WTC11 (cell line): ENCODE measurements at regions not wholly inside any gene's neighbourhood (a gene's known extent, or its start where the extent isn't known, plus 50 kb on each side); places are given as distances from the start of the nearest gene placed in this dataset.

Source experiments
- ATAC-seq: fragments of 200-7000 bp; cut with Tn5 transposase; 2 replicates; pipeline ENCODE4 v1.10.0; 2021; ENCODE audit warnings: mild to moderate bottlenecking, moderate library complexity
- CTCF ChIA-PET: fragments of 300-600 bp; sonication (Branson Sonifier 250); formaldehyde crosslinking; loops from one replicate; lab custom pipeline; 2021; ENCODE audit warnings: antibody characterized with exemption; lab: Charles Lee
- POLR2A ChIA-PET: fragments of 350-600 bp; sonication (Branson Sonifier 250); formaldehyde crosslinking; loops from one replicate; lab custom pipeline; 2021; ENCODE audit warnings: antibody characterized with exemption; lab: Charles Lee
- DNase-seq: peaks from one replicate; pipeline ENCODE4 v3.0.0; 2021; ENCODE audit warnings: low spot score
- H3K27ac Mint-ChIP-seq: 2 replicates; pipeline ENCODE4 v1.8.0; 2021; ENCODE audit warnings: mixed read lengths
- H3K27me3 Mint-ChIP-seq: 2 replicates; pipeline ENCODE4 v1.8.0; 2021; ENCODE audit warnings: low read depth, mild to moderate bottlenecking, moderate library complexity, mixed read lengths
- H3K36me3 Mint-ChIP-seq: 2 replicates; pipeline ENCODE4 v1.8.0; 2021; ENCODE audit warnings: mixed read lengths
- H3K4me1 Mint-ChIP-seq: 2 replicates; pipeline ENCODE4 v1.8.0; 2022; ENCODE audit warnings: mixed read lengths
- H3K4me3 Mint-ChIP-seq: 2 replicates; pipeline ENCODE4 v1.8.0; 2021; ENCODE audit warnings: mild to moderate bottlenecking, moderate library complexity, mixed read lengths
- H3K9me3 Mint-ChIP-seq: 2 replicates; pipeline ENCODE4 v1.8.0; 2021; ENCODE audit warnings: mixed read lengths
- ATF1 ChIP-seq: sonication (generic); formaldehyde crosslinking; IDR thresholded peaks from 2 replicates; pipeline ENCODE4 v1.8.1; 2023; ENCODE audit warnings: mild to moderate bottlenecking, moderate library complexity, missing genetic modification reagents
- ELF4 ChIP-seq: sonication (generic); formaldehyde crosslinking; IDR thresholded peaks from 2 replicates; pipeline ENCODE4 v1.8.1; 2022; ENCODE audit warnings: low read depth, mild to moderate bottlenecking, moderate library complexity, missing genetic modification reagents
- FOXP1 ChIP-seq: sonication (generic); formaldehyde crosslinking; IDR thresholded peaks from 2 replicates; pipeline ENCODE4 v1.8.0; 2022; ENCODE audit warnings: missing genetic modification reagents, mild to moderate bottlenecking, moderate library complexity, borderline replicate concordance
- KAT7 ChIP-seq: sonication (generic); formaldehyde crosslinking; IDR thresholded peaks from 2 replicates; pipeline ENCODE4 v1.8.1; 2023; ENCODE audit warnings: missing genetic modification reagents, mild to moderate bottlenecking, borderline replicate concordance
- MXD4 ChIP-seq: fragments of 250-450 bp; sonication (Bioruptor Pico); IDR thresholded peaks from 2 replicates; pipeline ENCODE4 v1.8.0; 2021; ENCODE audit warnings: mild to moderate bottlenecking, moderate library complexity, borderline replicate concordance
- NR2C2 ChIP-seq: sonication (generic); formaldehyde crosslinking; IDR thresholded peaks from 2 replicates; pipeline ENCODE4 v1.8.0; 2022; ENCODE audit warnings: mild to moderate bottlenecking, missing genetic modification reagents
- PRRX2 ChIP-seq: fragments of 250-450 bp; sonication (Bioruptor Pico); IDR thresholded peaks from 2 replicates; pipeline ENCODE4 v1.8.0; 2021; ENCODE audit warnings: mild to moderate bottlenecking
- RELA ChIP-seq: sonication (generic); formaldehyde crosslinking; IDR thresholded peaks from 2 replicates; pipeline ENCODE4 v1.8.1; 2022; ENCODE audit warnings: missing genetic modification reagents, mild to moderate bottlenecking, borderline replicate concordance
- RORB ChIP-seq: fragments of 250-450 bp; sonication (Bioruptor Pico); IDR thresholded peaks from 2 replicates; pipeline ENCODE4 v1.9.0; 2021; ENCODE audit warnings: mild to moderate bottlenecking
- SOX15 ChIP-seq: fragments of 250-450 bp; sonication (Bioruptor Pico); IDR thresholded peaks from 2 replicates; pipeline ENCODE4 v1.9.0; 2021; ENCODE audit warnings: mild to moderate bottlenecking
- TEAD4 ChIP-seq: sonication (generic); formaldehyde crosslinking; IDR thresholded peaks from 2 replicates; pipeline ENCODE4 v1.8.0; 2022; ENCODE audit warnings: mild to moderate bottlenecking, missing genetic modification reagents
- ZNF138 ChIP-seq: sonication (generic); formaldehyde crosslinking; conservative IDR thresholded peaks from 2 replicates; pipeline ENCODE4 v1.8.1; 2022; ENCODE audit warnings: mild to moderate bottlenecking, moderate library complexity, missing genetic modification reagents
- ZNF232 ChIP-seq: sonication (generic); formaldehyde crosslinking; IDR thresholded peaks from 2 replicates; pipeline ENCODE4 v1.8.0; 2022; ENCODE audit warnings: mild to moderate bottlenecking, missing genetic modification reagents
- ZNF317 ChIP-seq: sonication (generic); formaldehyde crosslinking; IDR thresholded peaks from 2 replicates; pipeline ENCODE4 v1.8.1; 2023; ENCODE audit warnings: low read depth, mild to moderate bottlenecking, moderate library complexity, missing genetic modification reagents, borderline replicate concordance
- ZNF416 ChIP-seq: fragments of 250-450 bp; sonication (Bioruptor Pico); IDR thresholded peaks from 2 replicates; pipeline ENCODE4 v1.9.0; 2021; ENCODE audit warnings: mild to moderate bottlenecking, inconsistent platforms
- TF ChIP-seq, protein P1 (sequence below): fragments of 250-450 bp; sonication (Bioruptor Pico); IDR thresholded peaks from 2 replicates; pipeline ENCODE4 v1.9.0; 2021; ENCODE audit warnings: mild to moderate bottlenecking
- TF ChIP-seq, protein P2 (sequence below): sonication (generic); formaldehyde crosslinking; IDR thresholded peaks from 2 replicates; pipeline ENCODE4 v1.8.0; 2023; ENCODE audit warnings: mild to moderate bottlenecking, missing genetic modification reagents
- TF ChIP-seq, protein P3 (sequence below): sonication (generic); formaldehyde crosslinking; IDR thresholded peaks from 2 replicates; pipeline ENCODE4 v1.8.0; 2022; ENCODE audit warnings: mild to moderate bottlenecking, missing genetic modification reagents
- TF ChIP-seq, protein P4 (sequence below): sonication (generic); formaldehyde crosslinking; IDR thresholded peaks from 2 replicates; pipeline ENCODE4 v1.8.0; 2022; ENCODE audit warnings: mild to moderate bottlenecking, missing genetic modification reagents
- TF ChIP-seq, protein P5 (sequence below): fragments of 200-600 bp; IDR thresholded peaks from 2 replicates; pipeline ENCODE4 v1.8.0; 2022; ENCODE audit warnings: antibody characterized with exemption
- TF ChIP-seq, protein P6 (sequence below): sonication (generic); formaldehyde crosslinking; IDR thresholded peaks from 2 replicates; pipeline ENCODE4 v1.8.1; 2023; ENCODE audit warnings: mild to moderate bottlenecking, missing genetic modification reagents, borderline replicate concordance
- TF ChIP-seq, protein P7 (sequence below): sonication (generic); formaldehyde crosslinking; IDR thresholded peaks from 2 replicates; pipeline ENCODE4 v1.8.1; 2022; ENCODE audit warnings: mild to moderate bottlenecking, moderate library complexity, missing genetic modification reagents

DNA sequence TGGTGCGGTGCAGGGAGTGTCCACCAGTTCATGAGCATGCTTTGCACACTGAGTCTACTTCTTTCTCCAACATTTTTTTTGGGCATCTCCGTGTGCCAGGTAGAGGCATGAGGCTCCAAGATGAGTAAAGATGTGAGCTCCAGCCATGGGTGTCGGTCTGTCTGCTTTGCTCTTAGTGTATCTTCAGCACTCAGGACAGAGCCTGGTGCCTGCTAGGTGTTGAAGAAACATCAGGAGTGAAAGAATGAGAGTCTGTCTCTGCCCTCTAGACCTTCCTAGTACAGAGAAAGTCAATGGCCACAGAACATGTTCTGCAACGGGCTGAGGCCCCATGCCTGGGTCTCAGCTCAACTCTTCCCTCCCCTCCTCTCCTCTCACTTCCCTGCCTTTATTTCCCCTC, 486.5 kb downstream of the TBC1D22A start:
- no peak overlapping the region for H3K4me3 Mint-ChIP-seq
- H3K9me3 Mint-ChIP-seq, result peaks cover 49% of the 10 kb centered on the region
- peaks cover 24% of the 10 kb centered on the region for H3K27me3 Mint-ChIP-seq
- peaks cover 26% of the 10 kb centered on the region for H3K36me3 Mint-ChIP-seq
- H3K27ac Mint-ChIP-seq, result no peak overlapping the region
- DNase-seq (no peak), ATAC-seq (no peak)
- H3K4me1 Mint-ChIP-seq, result no peaks in the 10 kb centered on the region
- ChIA-PET CTCF (no interaction called here), POLR2A (no interaction called here)
- no peak for TF ChIP-seq NR2C2 (CRISPR knock-in tag)
- TF ChIP-seq FOXP1 (CRISPR knock-in tag), result no peak
- TF ChIP-seq, protein P1, sequence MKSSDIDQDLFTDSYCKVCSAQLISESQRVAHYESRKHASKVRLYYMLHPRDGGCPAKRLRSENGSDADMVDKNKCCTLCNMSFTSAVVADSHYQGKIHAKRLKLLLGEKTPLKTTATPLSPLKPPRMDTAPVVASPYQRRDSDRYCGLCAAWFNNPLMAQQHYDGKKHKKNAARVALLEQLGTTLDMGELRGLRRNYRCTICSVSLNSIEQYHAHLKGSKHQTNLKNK (CRISPR knock-in tag), result no peak
- no peak for TF ChIP-seq ZNF232 (CRISPR knock-in tag)
- TF ChIP-seq, protein P2, sequence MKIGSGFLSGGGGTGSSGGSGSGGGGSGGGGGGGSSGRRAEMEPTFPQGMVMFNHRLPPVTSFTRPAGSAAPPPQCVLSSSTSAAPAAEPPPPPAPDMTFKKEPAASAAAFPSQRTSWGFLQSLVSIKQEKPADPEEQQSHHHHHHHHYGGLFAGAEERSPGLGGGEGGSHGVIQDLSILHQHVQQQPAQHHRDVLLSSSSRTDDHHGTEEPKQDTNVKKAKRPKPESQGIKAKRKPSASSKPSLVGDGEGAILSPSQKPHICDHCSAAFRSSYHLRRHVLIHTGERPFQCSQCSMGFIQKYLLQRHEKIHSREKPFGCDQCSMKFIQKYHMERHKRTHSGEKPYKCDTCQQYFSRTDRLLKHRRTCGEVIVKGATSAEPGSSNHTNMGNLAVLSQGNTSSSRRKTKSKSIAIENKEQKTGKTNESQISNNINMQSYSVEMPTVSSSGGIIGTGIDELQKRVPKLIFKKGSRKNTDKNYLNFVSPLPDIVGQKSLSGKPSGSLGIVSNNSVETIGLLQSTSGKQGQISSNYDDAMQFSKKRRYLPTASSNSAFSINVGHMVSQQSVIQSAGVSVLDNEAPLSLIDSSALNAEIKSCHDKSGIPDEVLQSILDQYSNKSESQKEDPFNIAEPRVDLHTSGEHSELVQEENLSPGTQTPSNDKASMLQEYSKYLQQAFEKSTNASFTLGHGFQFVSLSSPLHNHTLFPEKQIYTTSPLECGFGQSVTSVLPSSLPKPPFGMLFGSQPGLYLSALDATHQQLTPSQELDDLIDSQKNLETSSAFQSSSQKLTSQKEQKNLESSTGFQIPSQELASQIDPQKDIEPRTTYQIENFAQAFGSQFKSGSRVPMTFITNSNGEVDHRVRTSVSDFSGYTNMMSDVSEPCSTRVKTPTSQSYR (CRISPR knock-in tag), result no peak
- no peak for TF ChIP-seq ZNF138 (CRISPR knock-in tag)
- no peak for TF ChIP-seq ATF1 (CRISPR knock-in tag)
- TF ChIP-seq, protein P3, sequence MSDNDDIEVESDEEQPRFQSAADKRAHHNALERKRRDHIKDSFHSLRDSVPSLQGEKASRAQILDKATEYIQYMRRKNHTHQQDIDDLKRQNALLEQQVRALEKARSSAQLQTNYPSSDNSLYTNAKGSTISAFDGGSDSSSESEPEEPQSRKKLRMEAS, result no peak
- no peak for TF ChIP-seq ZNF317 (CRISPR knock-in tag)
- TF ChIP-seq SOX15 (CRISPR knock-in tag), result no peak
- no peak for TF ChIP-seq ELF4 (CRISPR knock-in tag)
- TF ChIP-seq, protein P4, sequence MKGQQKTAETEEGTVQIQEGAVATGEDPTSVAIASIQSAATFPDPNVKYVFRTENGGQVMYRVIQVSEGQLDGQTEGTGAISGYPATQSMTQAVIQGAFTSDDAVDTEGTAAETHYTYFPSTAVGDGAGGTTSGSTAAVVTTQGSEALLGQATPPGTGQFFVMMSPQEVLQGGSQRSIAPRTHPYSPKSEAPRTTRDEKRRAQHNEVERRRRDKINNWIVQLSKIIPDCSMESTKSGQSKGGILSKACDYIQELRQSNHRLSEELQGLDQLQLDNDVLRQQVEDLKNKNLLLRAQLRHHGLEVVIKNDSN, result no peak
- no peak for TF ChIP-seq MXD4 (CRISPR knock-in tag)

DNA sequence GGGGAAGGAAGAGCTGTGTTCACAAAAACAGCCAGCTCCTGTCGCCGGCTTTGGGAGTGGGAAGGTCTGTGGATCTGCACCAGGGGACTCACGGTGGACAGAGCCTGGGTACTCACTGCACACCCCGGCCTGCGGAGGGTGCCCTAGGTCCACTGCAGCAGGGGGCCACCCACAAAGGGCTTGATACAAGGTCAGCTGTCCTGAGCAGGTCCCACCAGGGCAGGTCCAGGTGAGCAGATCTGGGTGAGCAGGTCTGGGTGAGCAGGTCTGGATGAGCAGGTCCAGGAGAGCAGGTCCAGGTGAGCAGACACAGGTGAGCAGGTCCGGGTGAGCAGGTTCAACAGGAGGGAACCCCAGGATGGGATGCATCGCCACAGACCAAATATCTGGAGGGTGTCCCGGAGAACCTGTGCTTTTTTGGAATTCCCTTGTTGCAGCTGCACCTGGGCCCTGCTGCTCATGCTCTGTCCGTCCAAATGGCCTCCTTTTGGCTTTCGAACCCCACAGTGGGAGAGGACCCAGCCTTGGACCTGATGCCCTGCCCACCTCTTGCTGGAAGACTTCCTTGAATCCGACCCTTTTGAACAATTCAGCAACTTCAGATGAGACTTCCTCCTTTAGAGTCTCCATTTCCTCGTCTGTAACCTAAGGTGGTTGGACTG, 485.3 kb downstream of the TBC1D22A start:
- POLR2A ChIA-PET, result no interaction called here
- peaks cover 21% of the 10 kb centered on the region for H3K36me3 Mint-ChIP-seq
- CTCF ChIA-PET, result no interaction called here
- H3K4me1 Mint-ChIP-seq, result no peaks in the 10 kb centered on the region
- ATAC-seq (no peak), DNase-seq (no peak)
- peaks cover 24% of the 10 kb centered on the region for H3K27me3 Mint-ChIP-seq
- H3K9me3 Mint-ChIP-seq, result peaks cover 49% of the 10 kb centered on the region
- no peak for TF ChIP-seq KAT7 (CRISPR knock-in tag)
- no peak overlapping the region for H3K4me3 Mint-ChIP-seq
- H3K27ac Mint-ChIP-seq, result no peak overlapping the region

DNA sequence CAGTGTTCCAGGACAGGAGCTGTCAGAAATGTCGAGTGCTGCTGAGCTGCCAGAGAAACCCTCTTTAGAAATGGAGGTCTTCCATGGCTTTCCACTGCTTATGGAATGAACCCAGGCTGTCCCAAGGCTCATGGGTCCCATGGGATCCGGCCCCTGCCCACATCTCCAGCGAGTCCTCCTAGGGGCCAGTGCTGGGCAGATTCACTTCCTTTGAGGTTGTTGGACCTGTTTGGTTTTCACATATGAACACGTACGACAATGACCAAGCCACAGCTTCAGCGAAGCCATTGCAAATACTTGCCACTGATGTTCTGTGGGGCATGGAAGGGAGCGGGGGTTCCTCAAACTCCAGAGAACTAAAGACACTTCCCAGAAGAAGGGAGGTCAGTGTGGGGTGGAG, 483.3 kb downstream of the TBC1D22A start:
- Mint-ChIP-seq H3K4me3 (no peak overlapping the region), H3K4me1 (no peaks in the 10 kb centered on the region), H3K27me3 (peaks cover 24% of the 10 kb centered on the region), H3K27ac (no peak overlapping the region), H3K36me3 (peaks cover 16% of the 10 kb centered on the region), H3K9me3 (peaks cover 45% of the 10 kb centered on the region)
- ChIA-PET CTCF (interaction anchor here (1.1 kb wide), 1 partner anchor 30 kb away, joined by 3 read pairs; no protein-coding TSS in a partner anchor), POLR2A (no interaction called here)
- DNase-seq, result no peak
- ATAC-seq, result no peak
- TF ChIP-seq ELF4 (CRISPR knock-in tag) (no peak), RELA (CRISPR knock-in tag) (no peak), PRRX2 (CRISPR knock-in tag) (no peak), TEAD4 (CRISPR knock-in tag) (no peak), ZNF138 (CRISPR knock-in tag) (no peak), ZNF416 (CRISPR knock-in tag) (no peak), RORB (CRISPR knock-in tag) (no peak)
- TF ChIP-seq, protein P5, sequence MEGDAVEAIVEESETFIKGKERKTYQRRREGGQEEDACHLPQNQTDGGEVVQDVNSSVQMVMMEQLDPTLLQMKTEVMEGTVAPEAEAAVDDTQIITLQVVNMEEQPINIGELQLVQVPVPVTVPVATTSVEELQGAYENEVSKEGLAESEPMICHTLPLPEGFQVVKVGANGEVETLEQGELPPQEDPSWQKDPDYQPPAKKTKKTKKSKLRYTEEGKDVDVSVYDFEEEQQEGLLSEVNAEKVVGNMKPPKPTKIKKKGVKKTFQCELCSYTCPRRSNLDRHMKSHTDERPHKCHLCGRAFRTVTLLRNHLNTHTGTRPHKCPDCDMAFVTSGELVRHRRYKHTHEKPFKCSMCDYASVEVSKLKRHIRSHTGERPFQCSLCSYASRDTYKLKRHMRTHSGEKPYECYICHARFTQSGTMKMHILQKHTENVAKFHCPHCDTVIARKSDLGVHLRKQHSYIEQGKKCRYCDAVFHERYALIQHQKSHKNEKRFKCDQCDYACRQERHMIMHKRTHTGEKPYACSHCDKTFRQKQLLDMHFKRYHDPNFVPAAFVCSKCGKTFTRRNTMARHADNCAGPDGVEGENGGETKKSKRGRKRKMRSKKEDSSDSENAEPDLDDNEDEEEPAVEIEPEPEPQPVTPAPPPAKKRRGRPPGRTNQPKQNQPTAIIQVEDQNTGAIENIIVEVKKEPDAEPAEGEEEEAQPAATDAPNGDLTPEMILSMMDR, result no peak
- TF ChIP-seq, protein P6, sequence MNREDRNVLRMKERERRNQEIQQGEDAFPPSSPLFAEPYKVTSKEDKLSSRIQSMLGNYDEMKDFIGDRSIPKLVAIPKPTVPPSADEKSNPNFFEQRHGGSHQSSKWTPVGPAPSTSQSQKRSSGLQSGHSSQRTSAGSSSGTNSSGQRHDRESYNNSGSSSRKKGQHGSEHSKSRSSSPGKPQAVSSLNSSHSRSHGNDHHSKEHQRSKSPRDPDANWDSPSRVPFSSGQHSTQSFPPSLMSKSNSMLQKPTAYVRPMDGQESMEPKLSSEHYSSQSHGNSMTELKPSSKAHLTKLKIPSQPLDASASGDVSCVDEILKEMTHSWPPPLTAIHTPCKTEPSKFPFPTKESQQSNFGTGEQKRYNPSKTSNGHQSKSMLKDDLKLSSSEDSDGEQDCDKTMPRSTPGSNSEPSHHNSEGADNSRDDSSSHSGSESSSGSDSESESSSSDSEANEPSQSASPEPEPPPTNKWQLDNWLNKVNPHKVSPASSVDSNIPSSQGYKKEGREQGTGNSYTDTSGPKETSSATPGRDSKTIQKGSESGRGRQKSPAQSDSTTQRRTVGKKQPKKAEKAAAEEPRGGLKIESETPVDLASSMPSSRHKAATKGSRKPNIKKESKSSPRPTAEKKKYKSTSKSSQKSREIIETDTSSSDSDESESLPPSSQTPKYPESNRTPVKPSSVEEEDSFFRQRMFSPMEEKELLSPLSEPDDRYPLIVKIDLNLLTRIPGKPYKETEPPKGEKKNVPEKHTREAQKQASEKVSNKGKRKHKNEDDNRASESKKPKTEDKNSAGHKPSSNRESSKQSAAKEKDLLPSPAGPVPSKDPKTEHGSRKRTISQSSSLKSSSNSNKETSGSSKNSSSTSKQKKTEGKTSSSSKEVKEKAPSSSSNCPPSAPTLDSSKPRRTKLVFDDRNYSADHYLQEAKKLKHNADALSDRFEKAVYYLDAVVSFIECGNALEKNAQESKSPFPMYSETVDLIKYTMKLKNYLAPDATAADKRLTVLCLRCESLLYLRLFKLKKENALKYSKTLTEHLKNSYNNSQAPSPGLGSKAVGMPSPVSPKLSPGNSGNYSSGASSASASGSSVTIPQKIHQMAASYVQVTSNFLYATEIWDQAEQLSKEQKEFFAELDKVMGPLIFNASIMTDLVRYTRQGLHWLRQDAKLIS (CRISPR knock-in tag), result no peak
- TF ChIP-seq, protein P7, sequence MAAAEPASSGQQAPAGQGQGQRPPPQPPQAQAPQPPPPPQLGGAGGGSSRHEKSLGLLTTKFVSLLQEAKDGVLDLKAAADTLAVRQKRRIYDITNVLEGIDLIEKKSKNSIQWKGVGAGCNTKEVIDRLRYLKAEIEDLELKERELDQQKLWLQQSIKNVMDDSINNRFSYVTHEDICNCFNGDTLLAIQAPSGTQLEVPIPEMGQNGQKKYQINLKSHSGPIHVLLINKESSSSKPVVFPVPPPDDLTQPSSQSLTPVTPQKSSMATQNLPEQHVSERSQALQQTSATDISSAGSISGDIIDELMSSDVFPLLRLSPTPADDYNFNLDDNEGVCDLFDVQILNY (CRISPR knock-in tag), result no peak
